Prostate gland (tissue), 2 donors: ENCODE measurements at regions not wholly inside any gene's neighbourhood (a gene's known extent, or its start where the extent isn't known, plus 50 kb on each side); places are given as distances from the start of the nearest gene placed in this dataset.

ENCODE experiments used
- POLR2A ChIP-seq: fragments of 450-650 bp; IDR thresholded peaks from one replicate; pipeline ENCODE4 v1.6.1; 2016; ENCODE audit warnings: antibody characterized with exemption, mild to moderate bottlenecking
- POLR2AphosphoS5 ChIP-seq: sonication (generic); formaldehyde crosslinking; IDR thresholded peaks from one replicate; pipeline ENCODE4 v1.6.1; 2017; ENCODE audit warnings: antibody characterized with exemption
- TF ChIP-seq, protein P1 (sequence below), 4 experiments: fragments of 200-600 bp in 2 of 4; fragments of 450-650 bp in 2 of 4; sonication (generic) in 2 of 4; IDR thresholded peaks; 1 replicate in 3 of 4; 2 replicates in 1 of 4; pipeline ENCODE4 v1.5.1; 2016 to 2019; ENCODE audit warnings: antibody characterized with exemption in 4 of 4, mild to moderate bottlenecking in 2 of 4, moderate library complexity in 2 of 4

- TF ChIP-seq, protein P1, sequence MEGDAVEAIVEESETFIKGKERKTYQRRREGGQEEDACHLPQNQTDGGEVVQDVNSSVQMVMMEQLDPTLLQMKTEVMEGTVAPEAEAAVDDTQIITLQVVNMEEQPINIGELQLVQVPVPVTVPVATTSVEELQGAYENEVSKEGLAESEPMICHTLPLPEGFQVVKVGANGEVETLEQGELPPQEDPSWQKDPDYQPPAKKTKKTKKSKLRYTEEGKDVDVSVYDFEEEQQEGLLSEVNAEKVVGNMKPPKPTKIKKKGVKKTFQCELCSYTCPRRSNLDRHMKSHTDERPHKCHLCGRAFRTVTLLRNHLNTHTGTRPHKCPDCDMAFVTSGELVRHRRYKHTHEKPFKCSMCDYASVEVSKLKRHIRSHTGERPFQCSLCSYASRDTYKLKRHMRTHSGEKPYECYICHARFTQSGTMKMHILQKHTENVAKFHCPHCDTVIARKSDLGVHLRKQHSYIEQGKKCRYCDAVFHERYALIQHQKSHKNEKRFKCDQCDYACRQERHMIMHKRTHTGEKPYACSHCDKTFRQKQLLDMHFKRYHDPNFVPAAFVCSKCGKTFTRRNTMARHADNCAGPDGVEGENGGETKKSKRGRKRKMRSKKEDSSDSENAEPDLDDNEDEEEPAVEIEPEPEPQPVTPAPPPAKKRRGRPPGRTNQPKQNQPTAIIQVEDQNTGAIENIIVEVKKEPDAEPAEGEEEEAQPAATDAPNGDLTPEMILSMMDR (IDR thresholded peaks at IDR 0.05) = no peak
- TF ChIP-seq POLR2AphosphoS5 = no peak
- no peak for TF ChIP-seq POLR2A
Observed at GRCh38 chr1:25096307-25097150, 135.8 kb downstream of the SYF2 start.
